HG02759 (cell line): ENCODE measurements at regions not wholly inside any gene's neighbourhood (a gene's known extent, or its start where the extent isn't known, plus 50 kb on each side); places are given as distances from the start of the nearest gene placed in this dataset.

Experiments
- ATAC-seq: cut with Tn5 transposase; IDR thresholded peaks from one replicate; pipeline ENCODE4 v1.9.1; 2021; ENCODE audit warnings: mild to moderate bottlenecking, moderate library complexity; ENCODE audit not compliant: unreplicated experiment

DNA sequence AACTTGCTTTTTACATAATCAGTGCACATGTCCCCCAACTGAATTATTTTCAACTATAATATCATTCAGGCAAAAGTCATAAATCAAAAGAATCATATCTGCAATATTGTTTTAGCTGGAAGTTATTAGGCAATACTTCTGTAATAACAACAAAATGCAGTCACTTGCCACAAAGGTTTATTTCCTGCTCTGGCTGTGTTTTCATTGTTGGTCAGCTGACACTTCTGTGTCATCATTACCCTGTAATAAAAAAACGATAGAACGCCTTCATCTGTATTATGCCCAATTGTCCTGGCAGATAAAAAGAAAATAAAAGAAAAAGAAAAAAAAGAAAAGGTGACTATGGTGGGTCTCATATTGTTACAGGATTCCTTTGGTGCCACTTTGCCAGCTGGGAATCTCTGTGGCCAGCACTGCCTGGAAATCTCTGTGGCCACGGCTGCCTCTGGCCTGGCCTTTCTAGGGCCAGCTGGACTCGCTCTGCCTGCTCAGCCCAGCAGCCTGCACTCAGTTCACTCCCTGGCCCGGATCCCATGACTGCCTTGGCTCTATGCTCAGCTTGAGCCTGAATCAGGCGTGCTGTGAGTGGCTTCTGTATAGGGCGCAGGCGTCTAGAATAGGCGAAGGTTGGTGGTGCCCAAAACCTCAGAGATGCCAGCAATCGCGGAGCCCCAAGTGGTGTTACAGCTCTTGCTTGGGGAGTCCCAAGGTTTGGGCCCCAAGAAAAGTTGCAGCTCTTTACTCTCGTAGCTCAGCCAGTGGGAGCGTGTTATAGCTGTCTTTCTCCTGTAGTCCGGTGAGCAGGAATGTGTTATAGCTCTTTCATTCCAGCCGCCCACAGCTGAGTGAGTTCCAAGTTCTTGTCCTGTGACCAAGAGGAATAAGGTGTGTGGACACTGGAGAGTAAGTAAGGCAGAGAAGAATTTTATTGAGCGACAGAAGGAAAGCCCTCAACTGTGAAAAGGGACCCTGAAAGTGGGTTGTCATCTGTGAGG lies 1227.1 kb downstream of the SLITRK1 start:
- ATAC-seq = no peak

- ATAC-seq = no peak
Observed at GRCh38 chr13:82654143-82654542, 1228.1 kb downstream of the SLITRK1 start.

DNA sequence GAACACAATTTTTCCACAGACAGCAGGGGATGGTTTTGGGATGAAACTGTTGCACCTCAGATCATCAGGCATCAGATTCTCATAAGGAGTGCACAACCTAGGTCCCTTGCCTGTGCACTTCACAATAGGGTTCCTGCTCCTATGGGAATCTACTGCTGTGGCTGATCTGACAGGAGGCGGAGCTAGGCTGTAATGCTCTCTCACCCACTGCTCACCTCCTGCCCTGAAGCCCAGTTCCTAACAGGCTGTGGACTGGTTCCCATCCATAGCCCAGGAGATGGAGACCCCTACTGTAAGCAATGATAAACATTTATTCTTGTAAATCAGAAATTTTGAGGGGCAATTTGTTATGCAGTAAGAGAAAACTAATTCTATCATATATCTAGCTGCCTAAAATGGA lies 1234.7 kb downstream of the SLITRK1 start:
- no peak for ATAC-seq

GRCh38 chr13:82636119-82636518 lies 1246.2 kb downstream of the SLITRK1 start:
- no peak for ATAC-seq

GRCh38 chr13:82634946-82635345 lies 1247.3 kb downstream of the SLITRK1 start:
- no peak for ATAC-seq

- no peak for ATAC-seq
Observed at GRCh38 chr13:82627183-82627582, 1255.1 kb downstream of the SLITRK1 start.

DNA sequence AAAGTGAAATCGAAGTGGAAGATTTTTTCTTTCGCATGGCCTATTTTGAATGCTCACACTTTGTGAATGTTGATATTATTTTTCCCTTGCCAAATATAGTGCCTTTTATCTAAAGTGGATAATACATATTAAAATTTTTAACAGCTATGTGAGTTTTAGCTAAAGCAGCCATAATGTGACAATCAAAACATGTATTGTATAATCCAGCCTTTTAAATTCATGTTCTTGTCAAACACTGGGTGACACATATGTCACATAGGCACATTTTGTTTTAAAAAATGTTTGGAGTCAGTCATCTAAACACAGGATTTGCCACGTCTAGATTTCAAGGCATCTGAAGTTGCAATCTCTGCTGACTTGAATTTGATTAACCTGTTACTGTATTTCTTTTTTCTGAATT lies 1256.6 kb downstream of the SLITRK1 start:
- ATAC-seq = no peak

GRCh38 chr13:82615043-82615442 lies 1267.2 kb downstream of the SLITRK1 start:
- ATAC-seq = no peak

DNA sequence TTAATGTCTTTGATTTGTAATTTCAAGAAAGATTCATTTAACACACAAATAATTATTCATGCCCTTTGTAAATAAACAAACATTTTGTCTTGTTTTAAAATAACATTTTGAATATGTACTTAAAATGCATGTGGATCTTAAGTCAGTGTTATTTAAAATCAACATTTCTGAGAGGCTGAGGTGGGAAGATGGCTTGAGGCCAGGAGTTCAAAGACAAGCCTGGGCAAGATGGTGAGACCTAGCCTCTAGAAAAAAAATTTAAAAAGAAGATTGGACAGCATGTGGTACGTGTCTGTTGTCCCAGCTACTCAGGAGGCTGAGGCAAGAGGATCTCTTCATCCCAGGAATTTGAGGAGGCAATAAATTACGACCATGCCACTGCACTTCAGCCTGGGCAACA lies 1268.2 kb downstream of the SLITRK1 start:
- no peak for ATAC-seq

DNA sequence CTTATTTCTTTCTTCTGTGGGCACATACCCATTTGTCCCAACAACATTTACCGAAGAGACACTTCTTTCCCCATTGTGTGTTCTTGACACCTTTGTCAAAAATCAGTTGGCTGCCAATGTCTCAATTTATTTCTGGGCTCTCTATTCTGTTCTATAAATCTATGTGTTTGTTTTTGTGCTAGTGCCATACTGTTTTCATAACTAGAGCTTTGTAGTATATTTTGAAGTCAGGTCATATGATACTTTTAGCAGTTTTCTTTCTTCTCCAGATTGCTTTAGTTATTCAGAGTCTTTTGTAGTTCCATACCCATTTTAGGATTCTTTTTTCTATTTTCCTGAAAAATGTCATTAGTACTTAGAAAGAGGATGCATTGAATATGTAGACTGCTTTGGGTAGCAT lies 1276.3 kb downstream of the SLITRK1 start:
- no peak for ATAC-seq

- ATAC-seq = no peak
Observed at GRCh38 chr13:82597747-82598146, 1284.5 kb downstream of the SLITRK1 start.

- no peak for ATAC-seq
Observed at GRCh38 chr13:82593239-82593638, 1289.0 kb downstream of the SLITRK1 start.

- no peak for ATAC-seq
Observed at GRCh38 chr13:82571653-82572052, 1310.6 kb downstream of the SLITRK1 start.

DNA sequence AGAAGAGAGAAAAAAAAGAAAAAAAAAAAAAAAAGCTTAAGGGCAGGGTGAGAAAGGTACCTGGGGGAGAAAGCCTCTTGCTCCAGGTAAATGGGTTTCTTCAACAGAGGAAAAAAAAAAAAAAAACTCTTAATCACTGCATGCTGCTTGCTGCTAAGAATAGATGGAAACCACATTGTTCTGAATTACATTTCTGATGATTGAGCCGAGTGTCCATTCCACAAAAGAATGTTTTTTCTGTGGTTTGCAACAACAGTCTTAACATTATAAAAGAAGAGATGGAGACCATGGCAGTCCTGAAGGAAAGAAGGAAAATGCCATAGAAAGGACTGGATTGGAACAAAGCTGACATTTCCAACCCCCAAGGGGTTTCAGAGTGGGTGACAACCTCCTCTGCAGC lies 1312.7 kb downstream of the SLITRK1 start:
- ATAC-seq = no peak

DNA sequence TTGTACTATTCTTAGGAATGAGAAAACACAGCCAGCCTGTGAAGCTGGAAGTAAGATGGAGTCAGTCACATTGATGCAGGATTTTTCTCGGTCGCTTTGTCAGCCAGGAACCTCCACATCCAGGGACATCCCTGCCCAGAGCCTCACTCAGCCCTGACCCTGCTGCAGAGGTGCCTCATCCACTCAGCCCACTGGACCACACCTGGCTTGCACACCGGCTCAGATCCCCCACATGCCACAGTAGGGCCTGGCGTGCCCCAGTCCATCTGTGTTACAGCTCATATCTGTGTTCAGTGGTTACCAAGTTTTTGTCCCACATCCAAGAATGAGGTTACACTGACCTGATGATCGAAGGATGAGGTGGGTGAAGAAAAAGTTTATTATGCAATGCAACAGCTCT lies 1315.4 kb downstream of the SLITRK1 start:
- ATAC-seq = no peak

GRCh38 chr13:82565201-82565600 lies 1317.1 kb downstream of the SLITRK1 start:
- ATAC-seq = no peak

DNA sequence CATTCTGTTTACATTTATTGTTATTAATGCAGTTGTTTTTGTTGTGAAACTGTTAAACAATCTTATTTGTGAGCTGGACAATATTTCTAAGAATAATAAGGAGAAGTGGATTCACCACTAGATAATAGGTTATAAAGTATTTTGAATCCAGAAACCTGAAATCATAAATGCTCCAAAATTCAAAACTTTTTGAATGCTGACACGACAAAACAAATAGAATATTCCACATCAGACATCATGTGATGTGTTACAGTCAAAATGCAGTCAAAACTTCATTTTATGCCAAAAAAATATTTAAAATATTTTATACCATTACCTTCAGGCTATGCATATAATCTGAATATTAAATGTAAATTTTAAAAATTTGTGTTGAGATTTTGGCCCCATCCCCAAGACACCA lies 1321.4 kb downstream of the SLITRK1 start:
- ATAC-seq = no peak

GRCh38 chr13:82522872-82523271 lies 1359.4 kb downstream of the SLITRK1 start:
- ATAC-seq = no peak

DNA sequence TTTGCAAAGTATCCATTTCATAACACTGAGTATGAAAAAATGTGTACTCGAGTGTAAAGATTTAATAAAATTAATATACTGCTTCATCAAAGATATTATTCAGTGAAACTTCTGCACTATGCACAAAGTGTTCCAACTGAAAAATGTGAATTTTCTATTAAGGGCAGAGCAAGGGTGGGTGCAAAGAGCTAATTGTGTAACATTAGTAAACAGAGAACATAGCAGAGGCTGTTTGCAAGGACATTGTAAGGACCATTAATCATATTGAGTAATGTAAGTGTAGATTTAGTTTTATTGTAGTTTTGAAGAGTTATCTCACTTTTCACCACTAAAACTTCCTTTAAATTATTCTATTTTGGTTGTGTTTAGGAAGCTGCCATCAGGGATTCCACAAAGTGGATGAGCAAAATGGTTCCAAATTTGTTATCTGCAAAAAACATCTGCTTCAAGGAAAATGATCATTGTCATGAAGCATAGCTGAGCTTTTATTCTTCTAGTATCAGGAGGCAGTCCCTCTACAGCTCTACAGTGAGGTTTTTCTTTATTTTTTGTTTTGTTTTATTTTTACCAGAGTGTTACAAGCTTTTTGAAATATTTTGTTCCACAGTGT lies 1375.4 kb downstream of the SLITRK1 start:
- ATAC-seq = no peak

GRCh38 chr13:82501834-82502233 lies 1380.4 kb downstream of the SLITRK1 start:
- no peak for ATAC-seq

GRCh38 chr13:82480415-82480814 lies 1401.9 kb downstream of the SLITRK1 start:
- no peak for ATAC-seq

- ATAC-seq = no peak
Observed at GRCh38 chr13:82477436-82477835, 1404.8 kb downstream of the SLITRK1 start.
